Activated T-cell treated with anti-CD3 and anti-CD28 coated beads, Interleukin-2, amount 50 U/mL, for 48 hours (primary cell): ENCODE measurements at regions not wholly inside any gene's neighbourhood (a gene's known extent, or its start where the extent isn't known, plus 50 kb on each side); places are given as distances from the start of the nearest gene placed in this dataset.

Experiments
- DNase-seq, 2 experiments: peaks; one replicate each; pipeline ENCODE4 v3.0.0-alpha.2; 2020

GRCh38 chr9:14031810-14032209, 282.1 kb downstream of the NFIB start:
- DNase-seq = no peak

GRCh38 chr9:14031060-14031414, 282.9 kb downstream of the NFIB start:
- no peak for DNase-seq

- no peak for DNase-seq
Observed at GRCh38 chr9:14030375-14031059, 283.4 kb downstream of the NFIB start.

DNA sequence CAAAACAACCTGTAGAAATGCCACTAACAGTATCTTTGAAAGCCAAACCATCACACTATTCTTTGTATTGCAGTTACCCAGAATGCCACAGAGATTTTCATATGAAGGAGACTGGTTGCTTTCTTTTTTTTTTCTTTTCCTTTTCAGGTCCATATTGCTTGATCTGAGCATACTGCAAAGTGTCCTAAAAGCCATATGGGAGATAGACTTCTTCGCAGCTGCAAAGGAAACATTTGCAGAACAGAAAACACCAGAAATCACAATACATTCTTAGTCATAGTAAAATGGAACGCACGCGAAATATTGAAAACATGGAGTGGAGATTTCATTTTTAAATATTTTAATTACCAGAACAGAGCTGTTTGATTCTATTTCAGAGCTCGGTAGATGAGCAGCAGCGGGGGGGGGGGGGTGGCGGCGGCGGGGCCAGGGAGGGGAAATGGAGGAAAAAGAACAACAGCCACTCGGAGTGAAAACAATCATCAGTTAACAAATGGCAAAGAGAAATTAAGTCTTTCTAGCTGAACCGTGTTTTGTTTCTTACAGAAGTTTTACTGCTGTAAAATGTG, 284.1 kb downstream of the NFIB start:
- no peak for DNase-seq

GRCh38 chr9:14027116-14027800, 286.7 kb downstream of the NFIB start:
- no peak for DNase-seq

GRCh38 chr9:14025741-14026140, 288.2 kb downstream of the NFIB start:
- no peak for DNase-seq

DNA sequence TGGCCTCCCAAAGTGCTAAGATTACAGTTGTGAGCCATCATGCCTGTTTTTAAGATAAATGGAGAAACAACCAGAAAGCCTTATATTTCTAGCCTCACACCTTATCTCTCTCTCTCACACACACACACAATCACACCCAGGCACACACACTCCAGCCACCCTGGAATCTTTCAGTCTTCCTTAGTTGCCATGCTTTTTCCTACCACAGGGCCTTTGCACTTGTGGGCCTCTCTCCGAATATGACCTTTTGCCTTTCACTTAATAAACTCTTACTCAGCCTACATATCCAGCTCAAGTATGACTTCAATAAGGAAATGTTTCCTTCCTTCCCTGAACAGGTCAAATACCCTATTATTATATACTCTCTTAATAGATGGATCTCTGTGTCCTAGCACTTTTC, 290.7 kb downstream of the NFIB start:
- DNase-seq = no peak

- DNase-seq = no peak
Observed at GRCh38 chr9:14021871-14022525, 291.9 kb downstream of the NFIB start.

DNA sequence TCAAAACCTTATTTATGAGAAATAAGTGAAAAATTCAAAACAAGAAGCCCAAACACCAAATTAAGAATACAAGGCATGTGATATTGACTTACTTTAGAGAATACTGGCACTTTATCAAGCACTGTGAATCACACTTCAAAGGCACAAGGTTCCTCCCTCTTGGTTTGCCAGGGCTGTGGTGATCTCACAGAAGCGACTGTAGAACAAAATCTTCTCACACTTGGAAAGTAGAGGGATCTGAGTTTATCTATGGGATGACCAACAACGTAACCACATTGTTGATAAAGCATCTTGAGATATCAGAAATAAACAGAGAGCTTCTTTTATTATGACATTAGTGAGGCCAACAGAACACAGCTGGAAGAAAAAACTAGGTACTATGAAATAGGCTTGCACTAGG, 295.9 kb downstream of the NFIB start:
- no peak for DNase-seq

GRCh38 chr9:14014744-14015143, 299.2 kb downstream of the NFIB start:
- no peak for DNase-seq

GRCh38 chr9:14014218-14014617, 299.7 kb downstream of the NFIB start:
- no peak for DNase-seq

DNA sequence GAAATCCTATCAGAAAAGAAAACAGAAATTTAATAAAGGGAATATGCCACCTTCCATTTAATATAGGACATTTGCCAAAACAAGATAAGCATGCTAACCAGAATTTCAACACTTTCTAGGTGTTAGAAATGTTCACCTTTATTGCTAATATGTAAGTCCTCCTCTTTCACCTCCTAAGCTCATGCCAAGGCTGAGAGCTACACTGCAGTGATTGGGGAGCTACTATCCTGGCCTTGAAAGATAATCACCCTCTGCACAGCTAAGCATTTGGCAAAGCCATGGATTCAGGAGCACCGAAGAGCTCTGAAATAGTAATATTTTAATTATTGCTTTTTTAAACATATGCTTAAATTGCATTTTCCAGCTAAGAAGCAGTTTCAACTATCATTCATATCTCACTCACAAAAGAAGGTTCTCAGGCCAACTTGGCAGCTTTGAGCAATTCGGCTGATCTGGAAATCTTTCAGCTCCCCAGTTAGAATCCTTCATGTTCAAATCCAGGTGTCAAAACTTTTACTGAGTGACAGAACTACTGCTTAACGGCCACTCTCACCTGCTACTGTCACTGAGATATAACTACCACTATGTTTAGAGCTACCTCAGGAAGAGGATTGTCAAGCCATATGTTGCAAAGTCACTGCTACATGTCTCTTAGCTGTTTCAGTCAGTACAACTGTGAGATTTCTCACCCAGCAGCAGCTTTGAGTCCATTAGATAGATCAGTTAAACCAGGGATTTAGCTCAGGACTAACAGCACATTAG, 302.0 kb downstream of the NFIB start:
- no peak for DNase-seq

DNA sequence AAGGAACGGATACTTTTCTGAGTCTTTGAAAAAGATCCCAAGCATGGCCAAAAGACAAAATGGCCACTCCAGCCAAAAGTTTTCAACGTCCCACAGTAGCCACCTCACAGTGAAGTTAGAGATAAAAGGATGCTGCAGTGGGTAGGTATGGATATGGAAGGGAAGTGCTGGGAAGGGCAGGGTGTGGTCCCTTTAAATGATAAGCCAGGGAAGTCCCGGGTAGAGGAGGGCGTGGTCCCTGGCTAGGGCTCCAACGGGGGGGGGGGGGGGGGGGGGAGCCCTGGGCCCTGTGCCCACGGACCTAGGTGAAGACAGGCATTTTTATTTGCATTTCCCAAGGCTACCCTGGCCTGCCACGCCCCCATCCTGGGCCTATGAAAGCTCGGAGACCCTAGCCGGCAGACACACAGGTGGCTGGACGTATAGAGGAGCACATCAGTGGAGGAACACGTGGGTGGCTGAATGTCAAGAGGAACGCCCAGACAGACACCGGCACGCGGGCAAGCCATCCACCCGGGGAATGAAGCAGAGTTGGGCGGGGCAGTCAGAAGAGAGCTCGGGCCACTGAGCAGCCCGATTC, 306.7 kb downstream of the NFIB start:
- no peak for DNase-seq

DNA sequence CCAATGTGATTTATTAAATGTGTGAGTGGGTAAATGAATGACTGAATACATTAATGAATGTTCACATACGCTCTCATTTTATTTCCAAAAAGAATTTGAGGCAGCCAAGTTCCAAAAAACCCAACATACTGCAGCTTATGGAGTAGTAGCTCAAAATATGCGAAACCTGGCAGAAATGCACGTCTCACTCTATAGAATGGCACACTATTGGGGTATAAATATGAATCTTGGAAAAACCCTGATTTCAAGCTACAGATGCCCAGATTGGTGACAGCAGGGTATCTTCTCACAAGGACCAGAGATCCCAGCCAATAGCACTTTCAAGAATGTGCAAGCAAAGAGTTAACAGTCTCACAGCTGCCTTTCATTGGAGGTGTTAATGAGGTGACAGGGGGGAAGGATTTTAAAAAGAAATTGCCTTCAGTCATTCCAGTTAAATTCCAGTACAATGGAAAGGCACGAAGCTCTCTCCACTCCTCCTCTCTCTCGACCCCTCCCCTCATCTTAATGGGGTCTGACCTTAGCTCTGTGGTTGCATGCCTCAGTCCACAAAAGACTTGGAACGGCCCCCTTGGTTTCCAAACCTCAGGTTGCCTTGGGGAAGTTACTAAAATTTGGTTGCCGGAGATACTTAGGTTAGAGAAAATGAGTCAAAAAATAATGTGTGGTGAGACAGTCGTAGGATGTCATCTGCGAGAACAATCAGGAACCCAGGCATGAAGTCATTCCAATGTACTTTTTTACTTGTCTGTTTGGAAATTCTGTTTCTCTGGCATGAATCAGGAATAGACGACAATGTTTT, 307.4 kb downstream of the NFIB start:
- DNase-seq = no peak

GRCh38 chr9:14004110-14004509, 309.8 kb downstream of the NFIB start:
- no peak for DNase-seq

DNA sequence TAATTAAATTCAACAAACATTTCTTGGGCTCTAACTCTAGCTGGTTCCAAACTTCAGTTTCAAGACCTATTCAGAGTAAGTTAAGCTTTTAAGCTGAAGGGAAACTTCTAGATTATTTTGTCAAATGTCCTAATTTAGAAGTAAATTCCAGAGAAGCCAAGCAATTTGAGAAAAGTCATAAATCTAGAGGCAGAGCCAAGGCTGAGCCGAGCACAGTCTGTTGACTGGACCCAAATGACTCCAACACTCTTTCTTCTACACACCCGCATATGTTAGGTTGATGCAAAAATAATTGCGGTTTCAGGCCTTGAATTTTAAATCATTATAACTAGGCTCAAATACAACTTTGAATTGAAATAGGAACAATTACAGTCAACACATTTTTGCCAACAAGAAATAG, 319.7 kb downstream of the NFIB start:
- DNase-seq = no peak

- no peak for DNase-seq
Observed at GRCh38 chr9:13993632-13994185, 320.2 kb downstream of the NFIB start.

DNA sequence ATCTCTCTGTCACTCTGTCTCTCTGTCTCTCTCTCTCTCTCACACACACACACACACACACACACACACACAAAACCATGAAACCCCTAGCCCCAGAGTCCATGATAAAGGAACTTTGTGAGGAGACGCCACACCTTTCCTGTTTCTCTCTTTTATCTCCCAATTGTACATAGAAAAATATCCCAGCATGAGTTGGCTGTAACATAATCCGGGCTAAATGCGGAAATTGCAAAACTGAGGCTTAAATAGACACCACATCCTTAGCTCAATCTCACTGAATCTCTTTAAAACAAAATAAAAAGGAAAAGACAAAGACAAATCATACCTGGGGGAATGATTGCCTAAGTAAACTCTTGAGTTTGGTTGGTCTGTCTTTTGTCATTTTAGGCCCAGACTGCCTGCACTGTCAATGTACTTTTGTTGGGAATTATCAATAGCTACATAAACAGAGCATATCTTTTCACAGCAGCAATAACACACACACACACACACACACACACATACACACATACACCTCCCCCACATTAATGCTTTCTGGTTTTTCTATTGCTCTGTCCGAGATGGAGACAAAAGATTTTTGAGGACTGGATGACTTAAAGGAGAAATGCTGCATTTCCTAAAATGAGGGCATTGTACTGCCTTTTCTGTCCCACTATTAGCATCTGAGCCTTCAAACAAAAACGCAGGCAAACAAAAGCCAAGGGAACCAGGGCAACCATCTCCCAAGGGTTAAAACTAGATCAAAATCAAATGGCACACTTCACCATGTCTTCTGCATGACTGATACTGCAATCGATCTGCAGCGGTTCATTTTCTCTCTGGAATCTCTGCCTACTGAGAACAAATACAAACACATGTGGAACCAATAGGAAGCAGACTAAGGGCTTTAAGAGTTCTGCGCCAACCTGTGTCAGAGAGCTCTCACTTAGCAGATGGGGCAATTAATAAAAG, 321.5 kb downstream of the NFIB start:
- DNase-seq = no peak

DNA sequence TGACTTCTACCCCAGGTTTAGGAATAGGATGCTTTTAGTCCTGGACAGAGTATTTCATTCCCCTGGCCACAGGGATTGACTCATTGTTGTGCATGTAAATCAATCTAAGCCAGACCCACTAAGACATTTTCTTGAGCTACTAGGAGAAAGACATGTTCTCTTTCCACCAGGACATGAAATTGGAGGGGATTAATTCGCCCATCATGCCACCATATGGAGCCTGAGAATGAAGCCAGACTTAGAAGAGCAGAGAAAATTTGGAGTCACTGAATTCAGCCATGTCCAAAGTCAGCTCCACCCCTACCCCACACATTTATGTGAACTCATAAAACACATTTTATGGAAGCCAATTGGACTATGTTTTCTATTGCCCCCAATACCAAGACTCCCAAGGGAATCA, 322.5 kb downstream of the NFIB start:
- DNase-seq = no peak

- no peak for DNase-seq
Observed at GRCh38 chr9:13990994-13991393, 322.9 kb downstream of the NFIB start.

DNA sequence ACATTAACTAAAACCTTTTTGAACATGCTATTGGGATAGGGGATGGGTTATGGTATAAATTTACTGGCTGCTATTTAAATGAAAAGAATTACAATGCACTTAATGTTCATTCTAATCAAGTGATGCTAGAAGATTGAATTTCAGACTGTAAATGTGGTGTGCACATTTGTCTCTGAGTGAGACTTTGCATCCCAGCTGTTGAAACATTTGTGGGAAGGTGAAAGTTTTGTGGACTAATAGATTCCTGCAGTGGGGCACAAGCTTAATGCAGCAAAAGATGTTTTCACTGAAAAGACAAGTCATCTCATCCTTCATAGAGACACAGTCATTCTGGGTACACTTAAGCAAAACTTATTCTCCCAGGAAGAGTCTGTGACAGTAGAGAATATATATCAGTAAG, 323.6 kb downstream of the NFIB start:
- no peak for DNase-seq
